HEK293 (cell line): ENCODE measurements at regions not wholly inside any gene's neighbourhood (a gene's known extent, or its start where the extent isn't known, plus 50 kb on each side); places are given as distances from the start of the nearest gene placed in this dataset.

ENCODE experiments used
- CTCF ChIA-PET: fragments of 350-600 bp; formaldehyde crosslinking; extraction: SDS; loops from one replicate; lab custom pipeline; 2021; ENCODE audit warnings: antibody characterized with exemption; lab: Yijun Ruan, JAX
- POLR2A ChIA-PET: fragments of 300-600 bp; formaldehyde crosslinking; extraction: SDS; loops from one replicate; lab custom pipeline; 2020; ENCODE audit warnings: antibody characterized with exemption, inconsistent platforms; lab: Yijun Ruan, JAX
- H3K27ac ChIP-seq: fragments of 200-500 bp; sonication (Bioruptor generic); 2 replicates; pipeline ENCODE4 v1.5.1; 2014; ENCODE audit warnings: low read depth, low read length, control low read depth, inconsistent platforms; ENCODE audit errors: extremely low read depth
- H3K36me3 ChIP-seq, 2 experiments: fragments of 200-500 bp in 1 of 2; sonication (Bioruptor generic) in 1 of 2; 1 replicate in 1 of 2; 2 replicates in 1 of 2; pipeline ENCODE4 v1.5.1; 2014 to 2017; ENCODE audit warnings: inconsistent platforms in 2 of 2, low read length in 2 of 2; ENCODE audit not compliant: control insufficient read depth in 2 of 2, insufficient read depth in 1 of 2
- H3K4me1 ChIP-seq: fragments of 200-500 bp; sonication (Bioruptor generic); 2 replicates; pipeline ENCODE4 v1.5.1; 2014; ENCODE audit warnings: mild to moderate bottlenecking, low read length, inconsistent platforms; ENCODE audit not compliant: control insufficient read depth, insufficient read depth
- H3K4me3 ChIP-seq: 2 replicates; pipeline ENCODE4 v1.5.1; 2011; ENCODE audit warnings: low read depth, mild to moderate bottlenecking, control low read depth, low read length, moderate library complexity
- H3K9me3 ChIP-seq: fragments of 200-500 bp; sonication (Bioruptor generic); 2 replicates; pipeline ENCODE4 v1.5.1; 2014; ENCODE audit warnings: low read depth, low read length, inconsistent platforms; ENCODE audit not compliant: control insufficient read depth, insufficient read depth
- BCL11B ChIP-seq: fragments of 450-650 bp; formaldehyde crosslinking; IDR thresholded peaks from 2 replicates; pipeline ENCODE4 v1.5.1; 2016; ENCODE audit warnings: low read depth, missing biosample characterization, missing genetic modification characterization
- HIC1 ChIP-seq: fragments of 450-650 bp; formaldehyde crosslinking; IDR thresholded peaks from 2 replicates; pipeline ENCODE4 v1.5.1; 2016; ENCODE audit warnings: missing biosample characterization, missing genetic modification characterization
- HOXA7 ChIP-seq: sonication (generic); formaldehyde crosslinking; IDR thresholded peaks from 2 replicates; pipeline ENCODE4 v1.8.1; 2022; ENCODE audit warnings: missing genetic modification reagents, borderline replicate concordance
- KLF17 ChIP-seq: fragments of 450-650 bp; formaldehyde crosslinking; IDR thresholded peaks from 2 replicates; pipeline ENCODE4 v1.5.1; 2016; ENCODE audit warnings: missing biosample characterization, missing genetic modification characterization
- KLF9 ChIP-seq: fragments of 450-650 bp; formaldehyde crosslinking; IDR thresholded peaks from 2 replicates; pipeline ENCODE4 v1.5.1; 2016; ENCODE audit warnings: missing biosample characterization, missing genetic modification characterization, low read depth
- ZBTB49 ChIP-seq: fragments of 450-650 bp; formaldehyde crosslinking; IDR thresholded peaks from 2 replicates; pipeline ENCODE4 v1.5.1; 2016; ENCODE audit warnings: missing biosample characterization, missing genetic modification characterization, low read depth
- ZFHX2 ChIP-seq: fragments of 450-650 bp; formaldehyde crosslinking; conservative IDR thresholded peaks from 2 replicates; pipeline ENCODE4 v1.5.1; 2016; ENCODE audit warnings: missing biosample characterization, missing genetic modification characterization
- ZNF121 ChIP-seq: fragments of 450-650 bp; formaldehyde crosslinking; IDR thresholded peaks from 2 replicates; pipeline ENCODE4 v1.5.1; 2016; ENCODE audit warnings: missing biosample characterization, missing genetic modification characterization
- ZNF16 ChIP-seq: fragments of 450-650 bp; formaldehyde crosslinking; IDR thresholded peaks from 2 replicates; pipeline ENCODE4 v1.5.1; 2016; ENCODE audit warnings: low read depth, missing biosample characterization, missing genetic modification characterization
- ZNF174 ChIP-seq: fragments of 450-650 bp; formaldehyde crosslinking; IDR thresholded peaks from 2 replicates; pipeline ENCODE4 v1.5.0; 2017; ENCODE audit warnings: missing biosample characterization, mild to moderate bottlenecking, missing genetic modification characterization
- ZNF19 ChIP-seq: fragments of 450-650 bp; formaldehyde crosslinking; IDR thresholded peaks from 2 replicates; pipeline ENCODE4; 2016; ENCODE audit warnings: missing biosample characterization, missing genetic modification characterization, low read depth
- ZNF24 ChIP-seq: fragments of 450-650 bp; formaldehyde crosslinking; IDR thresholded peaks from 2 replicates; pipeline ENCODE4 v1.5.1; 2016; ENCODE audit warnings: missing biosample characterization, missing genetic modification characterization
- ZNF280D ChIP-seq: fragments of 450-650 bp; formaldehyde crosslinking; IDR thresholded peaks from 2 replicates; pipeline ENCODE4 v1.5.1; 2016; ENCODE audit warnings: missing biosample characterization, missing genetic modification characterization
- ZNF354C ChIP-seq: fragments of 450-650 bp; formaldehyde crosslinking; IDR thresholded peaks from 2 replicates; pipeline ENCODE4 v1.5.1; 2016; ENCODE audit warnings: missing biosample characterization, missing genetic modification characterization, low read depth, borderline replicate concordance
- ZNF391 ChIP-seq: fragments of 450-650 bp; formaldehyde crosslinking; IDR thresholded peaks from 2 replicates; pipeline ENCODE4 v1.5.1; 2016; ENCODE audit warnings: low read depth, missing biosample characterization, missing genetic modification characterization, borderline replicate concordance
- ZNF398 ChIP-seq: fragments of 450-650 bp; formaldehyde crosslinking; IDR thresholded peaks from 2 replicates; pipeline ENCODE4 v1.5.1; 2017; ENCODE audit warnings: missing biosample characterization, missing genetic modification characterization
- ZNF404 ChIP-seq: fragments of 450-650 bp; formaldehyde crosslinking; IDR thresholded peaks from 2 replicates; pipeline ENCODE4 v1.5.1; 2017; ENCODE audit warnings: missing biosample characterization, missing genetic modification characterization
- ZNF433 ChIP-seq: fragments of 450-650 bp; formaldehyde crosslinking; IDR thresholded peaks from 2 replicates; pipeline ENCODE4 v1.5.1; 2016; ENCODE audit warnings: missing biosample characterization, missing genetic modification characterization, low read depth
- ZNF514 ChIP-seq: fragments of 450-650 bp; formaldehyde crosslinking; IDR thresholded peaks from 2 replicates; pipeline ENCODE4 v1.5.1; 2016; ENCODE audit warnings: missing biosample characterization, missing genetic modification characterization
- ZNF560 ChIP-seq: fragments of 450-650 bp; formaldehyde crosslinking; IDR thresholded peaks from 2 replicates; pipeline ENCODE4 v1.5.1; 2017; ENCODE audit warnings: missing biosample characterization, missing genetic modification characterization, borderline replicate concordance
- ZNF610 ChIP-seq: fragments of 450-650 bp; formaldehyde crosslinking; IDR thresholded peaks from 2 replicates; pipeline ENCODE4 v1.5.1; 2016; ENCODE audit warnings: missing biosample characterization, missing genetic modification characterization, borderline replicate concordance
- ZSCAN18 ChIP-seq: fragments of 450-650 bp; formaldehyde crosslinking; IDR thresholded peaks from 2 replicates; pipeline ENCODE4 v1.5.1; 2016; ENCODE audit warnings: missing biosample characterization, missing genetic modification characterization

- TF ChIP-seq ZNF280D (tag by site-specific recombination): no peak
- TF ChIP-seq ZFHX2 (tag by site-specific recombination): no peak
- no peak for TF ChIP-seq ZNF24
- TF ChIP-seq ZNF19: no peak
- TF ChIP-seq ZNF560: no peak
- TF ChIP-seq, all 188 proteins: peak for 0
Measured at GRCh38 chr12:72863671-72864070, 591.5 kb downstream of the TRHDE start (continued).

GRCh38 chr12:72865921-72866320 lies 593.8 kb downstream of the TRHDE start:
- Histone ChIP-seq H3K9me3 (no peaks in the 10 kb centered on the region), H3K4me3 (no peak overlapping the region), H3K36me3 (no peaks in the 10 kb centered on the region), H3K4me1 (no peaks in the 10 kb centered on the region), H3K27ac (no peak overlapping the region)
- POLR2A ChIA-PET: no interaction called here
- TF ChIP-seq ZNF433 (tag by site-specific recombination) (no peak), KLF17 (tag by site-specific recombination) (no peak), KLF9 (no peak), ZBTB49 (tag by site-specific recombination) (no peak), ZNF514 (no peak), ZNF16 (tag by site-specific recombination) (no peak), ZNF121 (tag by site-specific recombination) (no peak), ZNF354C (tag by site-specific recombination) (no peak), BCL11B (tag by site-specific recombination) (no peak), ZNF398 (no peak), ZNF391 (tag by site-specific recombination) (no peak), ZNF174 (tag by site-specific recombination) (no peak), ZNF610 (no peak), ZSCAN18 (tag by site-specific recombination) (no peak), HIC1 (tag by site-specific recombination) (no peak), ZFHX2 (tag by site-specific recombination) (no peak), HOXA7 (CRISPR knock-in tag) (no peak), ZNF404 (tag by site-specific recombination) (no peak)
- CTCF ChIA-PET: no interaction called here
